Astrocyte (in vitro differentiated cells and primary cell): ENCODE measurements at regions not wholly inside any gene's neighbourhood (a gene's known extent, or its start where the extent isn't known, plus 50 kb on each side); places are given as distances from the start of the nearest gene placed in this dataset.

Experiments
- DNase-seq: peaks from one replicate; pipeline ENCODE4 v3.0.0-alpha.2; 2010; ENCODE audit warnings: low read depth
- FAIRE-seq: peaks from 2 replicates; lab custom pipeline; 2011; peaks lifted over from hg19 to GRCh38; lab: Jason Lieb, UNC
- H2AFZ ChIP-seq: 2 replicates; pipeline ENCODE4 v1.6.0; 2012; ENCODE audit warnings: low read depth, low read length, inconsistent platforms
- H3K27ac ChIP-seq: 2 replicates; pipeline ENCODE4 v1.5.1; 2011; ENCODE audit warnings: low read depth, low read length, inconsistent platforms
- H3K27me3 ChIP-seq: 2 replicates; pipeline ENCODE4 v1.6.0; 2011; ENCODE audit warnings: low read length, inconsistent platforms; ENCODE audit not compliant: insufficient read depth
- H3K36me3 ChIP-seq: 2 replicates; pipeline ENCODE4 v1.5.1; 2011; ENCODE audit warnings: low read length, inconsistent platforms; ENCODE audit not compliant: insufficient read depth
- H3K4me1 ChIP-seq: 2 replicates; pipeline ENCODE4 v1.5.1; 2011; ENCODE audit warnings: low read length, inconsistent platforms; ENCODE audit not compliant: insufficient read depth
- H3K4me2 ChIP-seq: 2 replicates; pipeline ENCODE4 v1.6.0; 2012; ENCODE audit warnings: low read length, inconsistent platforms
- H3K4me3 ChIP-seq: 2 replicates; pipeline ENCODE4 v1.5.1; 2011; ENCODE audit warnings: low read depth, mild to moderate bottlenecking, low read length, inconsistent platforms; ENCODE audit not compliant: insufficient read depth
- H3K79me2 ChIP-seq: 2 replicates; pipeline ENCODE4 v1.6.0; 2012; ENCODE audit warnings: mild to moderate bottlenecking, low read length, inconsistent platforms; ENCODE audit not compliant: insufficient read depth
- H3K9ac ChIP-seq: 2 replicates; pipeline ENCODE4 v1.6.0; 2012; ENCODE audit warnings: mild to moderate bottlenecking, low read length, inconsistent platforms
- H3K9me3 ChIP-seq: 2 replicates; pipeline ENCODE4 v1.5.1; 2012; ENCODE audit warnings: low read depth, mild to moderate bottlenecking, low read length, inconsistent platforms; ENCODE audit not compliant: insufficient read depth
- H4K20me1 ChIP-seq: 2 replicates; pipeline ENCODE4 v1.6.0; 2012; ENCODE audit warnings: low read length, inconsistent platforms; ENCODE audit not compliant: insufficient read depth
- H3K27ac Mint-ChIP-seq: one replicate; pipeline ENCODE4 v1.8.0; 2021; ENCODE audit warnings: mild to moderate bottlenecking, mixed read lengths; ENCODE audit not compliant: unreplicated experiment
- H3K27me3 Mint-ChIP-seq: one replicate; pipeline ENCODE4 v1.8.0; 2021; ENCODE audit warnings: low read depth, mixed read lengths; ENCODE audit not compliant: unreplicated experiment
- H3K36me3 Mint-ChIP-seq: one replicate; pipeline ENCODE4 v1.8.0; 2021; ENCODE audit warnings: low read depth, mixed read lengths; ENCODE audit not compliant: unreplicated experiment
- H3K4me1 Mint-ChIP-seq: one replicate; pipeline ENCODE4 v1.8.0; 2021; ENCODE audit warnings: low read depth, mixed read lengths; ENCODE audit not compliant: unreplicated experiment
- H3K4me3 Mint-ChIP-seq: one replicate; pipeline ENCODE4 v1.8.0; 2021; ENCODE audit warnings: mild to moderate bottlenecking, moderate library complexity, mixed read lengths; ENCODE audit not compliant: unreplicated experiment
- H3K9me3 Mint-ChIP-seq: one replicate; pipeline ENCODE4 v1.8.0; 2021; ENCODE audit warnings: mild to moderate bottlenecking, mixed read lengths; ENCODE audit not compliant: unreplicated experiment
- CTCF ChIP-seq: IDR thresholded peaks from 2 replicates; pipeline ENCODE4 v1.5.1; 2011; ENCODE audit warnings: low read depth, mild to moderate bottlenecking, inconsistent platforms, low read length, moderate library complexity; ENCODE audit not compliant: insufficient read depth
- EZH2 ChIP-seq: IDR thresholded peaks from 2 replicates; pipeline ENCODE4 v1.6.1; 2012; ENCODE audit warnings: mild to moderate bottlenecking, low read length, inconsistent platforms; ENCODE audit not compliant: insufficient read depth

- no peaks in the 10 kb centered on the region for H3K36me3 ChIP-seq
- no peaks in the 10 kb centered on the region for H3K9me3 ChIP-seq
- Mint-ChIP-seq H3K36me3 (no peaks in the 10 kb centered on the region), H3K27ac (no peak overlapping the region), H3K9me3 (no peaks in the 10 kb centered on the region), H3K4me3 (no peak overlapping the region), H3K4me1 (peaks cover 3% of the 10 kb centered on the region), H3K27me3 (no peaks in the 10 kb centered on the region)
- no peaks in the 10 kb centered on the region for H3K79me2 ChIP-seq
- H3K4me1 ChIP-seq = no peaks in the 10 kb centered on the region
- no peaks in the 10 kb centered on the region for H4K20me1 ChIP-seq
- no peaks in the 10 kb centered on the region for H3K27me3 ChIP-seq
- H3K4me2 ChIP-seq = no peak overlapping the region
- no peak for TF ChIP-seq EZH2
- TF ChIP-seq CTCF = no peak
- no peak overlapping the region for H2AFZ ChIP-seq
- no peak overlapping the region for H3K27ac ChIP-seq
- H3K4me3 ChIP-seq = no peak overlapping the region
- H3K9ac ChIP-seq = no peak overlapping the region
- DNase-seq (no peak), FAIRE-seq (no peak)
These were observed 203.3 kb upstream of the LRFN5 start for GRCh38 chr14:41403360-41403759.

GRCh38 chr14:41397926-41398325 lies 208.8 kb upstream of the LRFN5 start:
- Histone ChIP-seq H3K4me2 (no peak overlapping the region), H3K4me3 (no peak overlapping the region), H3K27me3 (no peaks in the 10 kb centered on the region), H3K27ac (no peak overlapping the region), H2AFZ (no peak overlapping the region), H3K9ac (no peak overlapping the region), H3K4me1 (no peaks in the 10 kb centered on the region), H3K36me3 (no peaks in the 10 kb centered on the region), H3K79me2 (no peaks in the 10 kb centered on the region), H4K20me1 (no peaks in the 10 kb centered on the region), H3K9me3 (no peaks in the 10 kb centered on the region)
- Mint-ChIP-seq H3K36me3 (no peaks in the 10 kb centered on the region), H3K9me3 (peaks cover 2% of the 10 kb centered on the region), H3K4me3 (no peak overlapping the region), H3K27ac (no peak overlapping the region), H3K27me3 (no peaks in the 10 kb centered on the region), H3K4me1 (peaks cover 7% of the 10 kb centered on the region)
- TF ChIP-seq CTCF (no peak), EZH2 (no peak)
- DNase-seq (no peak), FAIRE-seq (no peak)

GRCh38 chr14:41393512-41393911 lies 213.2 kb upstream of the LRFN5 start:
- Histone ChIP-seq H3K9ac (no peak overlapping the region), H3K27me3 (no peaks in the 10 kb centered on the region), H3K4me3 (no peak overlapping the region), H3K27ac (no peak overlapping the region), H3K4me1 (no peaks in the 10 kb centered on the region), H3K79me2 (no peaks in the 10 kb centered on the region), H3K4me2 (no peak overlapping the region), H2AFZ (no peak overlapping the region), H4K20me1 (no peaks in the 10 kb centered on the region), H3K9me3 (no peaks in the 10 kb centered on the region), H3K36me3 (no peaks in the 10 kb centered on the region)
- Mint-ChIP-seq H3K4me3 (no peak overlapping the region), H3K36me3 (no peaks in the 10 kb centered on the region), H3K27me3 (no peaks in the 10 kb centered on the region), H3K4me1 (peaks cover 4% of the 10 kb centered on the region), H3K9me3 (peaks cover 2% of the 10 kb centered on the region), H3K27ac (no peak overlapping the region)
- no peak for DNase-seq
- no peak for FAIRE-seq
- TF ChIP-seq EZH2 = no peak
- TF ChIP-seq CTCF = no peak
